Head of caudate nucleus (tissue), 42 donors: ENCODE measurements at regions not wholly inside any gene's neighbourhood (a gene's known extent, or its start where the extent isn't known, plus 50 kb on each side); places are given as distances from the start of the nearest gene placed in this dataset.

ENCODE experiments used
- DNase-seq, 42 donors: peaks; one replicate each; pipeline versions ENCODE4 v3.0.0 to v3.0.0-alpha.2; 2020 to 2021; ENCODE audit warnings: mixed read lengths in 7 of 42
- intact Hi-C: fragments of 100-400 bp; cut with DNase I; formaldehyde crosslinking; loops from one replicate; pipeline ENCODE4 v1.15.0; 2022

- peak in 3 of 42 donors; percentile 6 to 9 (median 6) for DNase-seq
- intact Hi-C loops: no loop called here
Measured at GRCh38 chr22:49588739-49589138, 238.9 kb downstream of the BRD1 start.

GRCh38 chr22:49587987-49588386 is 239.7 kb downstream of the BRD1 start:
- peak in 4 of 42 donors; percentile 1 to 9 (median 8) for DNase-seq
- intact Hi-C loops: no loop called here

- DNase-seq: peak in 4 of 42 donors; percentile 9 to 38 (median 14)
- intact Hi-C loops: no loop called here
Measured at GRCh38 chr22:49587421-49587820, 240.3 kb downstream of the BRD1 start.

DNA sequence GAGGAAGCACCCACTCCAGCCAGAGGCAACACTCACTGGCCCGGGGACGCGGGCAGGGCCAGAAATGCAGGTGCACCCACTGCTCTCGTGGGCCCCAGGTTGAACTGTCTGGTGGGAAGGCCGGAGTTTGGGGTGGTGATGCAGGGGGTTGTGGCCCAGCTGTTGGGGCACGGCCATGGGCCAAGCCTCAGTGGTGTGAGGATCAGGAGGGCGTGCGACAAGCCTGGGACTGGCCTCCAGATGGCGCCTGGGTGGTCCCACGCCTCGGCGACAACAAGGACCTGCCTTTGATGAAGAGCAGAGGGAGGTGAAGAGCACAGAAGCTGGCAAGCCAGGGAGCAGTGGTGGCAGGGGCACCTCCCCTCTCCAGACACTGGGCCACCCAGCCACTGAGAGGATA is 240.8 kb downstream of the BRD1 start:
- DNase-seq: peak in 3 of 42 donors; percentile 6 to 20 (median 12)
- intact Hi-C loops: no loop called here

DNA sequence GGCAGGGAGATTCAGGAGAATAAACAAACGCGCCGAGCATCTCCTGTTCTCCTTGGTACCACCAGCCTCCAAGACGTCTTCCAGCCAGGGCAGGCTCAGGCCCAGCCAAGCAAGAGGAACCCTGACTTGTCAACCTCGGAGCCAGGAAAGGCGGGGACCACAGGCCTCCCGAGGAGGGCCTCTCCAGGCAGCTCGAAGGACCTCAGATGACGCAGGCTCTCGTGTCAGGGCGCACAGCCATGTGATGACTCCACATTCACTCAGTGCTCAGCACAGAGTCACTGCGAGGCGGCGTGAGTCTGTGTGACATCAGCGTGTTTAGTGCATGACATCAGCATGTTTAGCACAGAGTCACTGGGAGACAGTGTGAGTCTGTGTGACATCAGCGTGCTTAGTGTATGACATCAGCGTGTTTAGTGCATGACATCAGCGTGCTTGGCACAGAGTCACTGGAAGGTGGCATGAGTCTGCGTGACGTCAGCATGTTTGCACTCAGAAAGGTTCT is 241.4 kb downstream of the BRD1 start:
- DNase-seq: peak in 2 of 42 donors; percentile 10 to 18
- intact Hi-C loops: no loop called here

DNA sequence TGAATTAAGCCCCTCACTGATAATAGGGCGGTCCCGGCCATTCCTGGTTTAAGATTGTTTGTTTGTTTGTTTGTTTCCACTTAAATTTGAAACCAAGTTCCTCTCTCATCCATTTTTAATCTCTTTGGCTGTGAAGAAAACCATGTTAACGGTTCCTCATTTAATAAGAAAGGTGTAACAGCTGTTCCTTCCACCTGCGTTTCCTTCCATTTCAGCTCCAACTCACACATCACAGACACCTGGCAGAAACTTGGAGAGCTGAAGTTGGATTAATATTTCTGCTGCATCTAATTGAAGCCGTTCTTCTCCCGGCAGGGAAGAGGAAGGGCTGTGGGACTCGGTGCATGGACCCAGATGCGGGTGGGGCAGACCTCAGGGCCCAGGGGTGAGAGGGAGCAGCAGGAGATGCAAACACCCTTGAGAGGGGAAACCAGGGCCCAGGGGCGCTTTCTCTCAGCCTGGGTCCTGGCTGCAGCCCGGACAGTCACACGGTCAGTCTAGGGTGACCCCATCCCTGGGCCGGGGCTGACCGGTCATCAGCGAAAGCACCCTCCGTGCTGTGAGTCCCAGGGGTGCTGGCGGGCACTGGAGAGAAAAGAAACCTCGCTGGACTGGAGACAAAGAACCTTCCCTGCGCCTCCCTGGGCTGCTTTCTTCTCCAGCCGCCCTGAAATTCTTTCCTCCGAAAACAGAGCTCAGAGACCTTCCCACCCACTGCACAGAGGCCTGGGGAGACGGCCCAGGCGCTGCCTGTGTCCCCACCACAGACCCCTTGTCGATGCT is 242.0 kb downstream of the BRD1 start:
- intact Hi-C loops: no loop called here
- peak in 5 of 42 donors; percentile 6 to 20 (median 9) for DNase-seq

DNA sequence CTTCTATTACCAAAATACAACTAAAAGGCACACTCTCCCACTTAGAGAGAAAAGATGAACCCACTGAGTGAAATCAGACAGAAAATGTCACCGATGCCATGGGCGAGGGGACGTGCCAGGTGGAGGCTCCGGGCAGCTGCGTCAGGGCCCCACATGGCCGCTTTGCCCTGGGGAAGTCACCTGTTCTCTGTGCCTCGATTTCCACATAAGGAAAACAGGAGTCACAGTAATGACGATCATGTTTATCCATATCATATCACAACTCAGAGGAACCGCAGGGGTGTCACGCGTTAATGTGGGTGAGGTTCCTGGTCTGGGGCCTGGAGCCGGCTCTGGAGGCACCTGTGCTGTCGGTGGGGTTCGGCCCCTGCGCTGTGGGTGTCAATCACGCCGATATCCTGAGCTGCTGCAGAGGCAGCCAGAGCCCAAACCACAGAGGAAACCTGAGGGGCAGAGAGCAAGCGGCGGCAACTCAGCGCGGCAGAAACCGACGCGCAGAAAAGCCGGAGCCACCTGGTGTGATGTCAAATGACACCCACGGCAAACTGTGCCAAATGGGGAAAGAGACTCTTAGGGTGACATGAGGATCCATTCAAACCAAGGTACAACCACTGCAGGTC is 243.7 kb downstream of the BRD1 start:
- intact Hi-C loops: no loop called here
- DNase-seq: peak in 1 of 42 donors; percentile 13

DNA sequence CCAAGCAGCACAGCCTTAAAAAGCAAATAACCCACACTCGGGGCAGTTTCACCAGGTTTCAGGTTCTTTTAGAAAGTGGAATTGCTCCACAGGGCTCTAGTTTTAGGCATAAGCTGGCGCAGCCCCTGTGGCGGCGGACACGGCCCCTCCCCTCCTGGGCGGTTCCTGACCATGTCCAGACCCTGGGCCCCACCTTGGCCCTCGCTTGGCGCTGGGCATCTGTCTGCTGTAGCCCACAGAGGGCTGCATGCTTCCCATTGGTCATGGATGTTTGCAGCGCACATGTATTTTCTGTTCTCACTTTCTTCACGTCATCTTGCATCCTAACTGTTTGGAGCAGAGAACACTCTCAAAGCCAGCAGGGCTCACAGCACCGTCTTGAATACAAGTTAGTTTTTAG is 244.3 kb downstream of the BRD1 start:
- intact Hi-C loops: no loop called here
- peak in 2 of 42 donors; percentile 10 to 12 for DNase-seq

DNA sequence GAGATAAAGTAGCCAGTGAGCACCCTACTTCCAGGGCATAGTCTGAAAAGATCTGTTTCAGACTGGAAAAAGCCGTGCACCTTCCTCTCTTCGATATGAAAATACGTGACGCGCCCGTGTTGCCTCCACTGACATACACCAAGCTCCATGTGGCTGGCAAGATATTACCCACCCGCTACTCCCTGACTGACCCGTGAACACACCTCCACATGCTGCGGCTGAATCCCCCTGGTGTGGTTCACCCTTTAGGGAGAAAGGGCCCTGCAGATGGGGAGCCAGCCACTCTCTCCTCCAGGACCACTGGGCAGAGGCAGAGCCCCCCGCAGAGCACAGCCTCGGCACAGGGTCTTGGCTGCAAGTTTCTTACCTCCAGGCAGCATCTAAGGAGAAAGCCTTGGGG is 245.0 kb downstream of the BRD1 start:
- intact Hi-C loops: no loop called here
- DNase-seq: peak in 2 of 42 donors; percentile 8 to 13

DNA sequence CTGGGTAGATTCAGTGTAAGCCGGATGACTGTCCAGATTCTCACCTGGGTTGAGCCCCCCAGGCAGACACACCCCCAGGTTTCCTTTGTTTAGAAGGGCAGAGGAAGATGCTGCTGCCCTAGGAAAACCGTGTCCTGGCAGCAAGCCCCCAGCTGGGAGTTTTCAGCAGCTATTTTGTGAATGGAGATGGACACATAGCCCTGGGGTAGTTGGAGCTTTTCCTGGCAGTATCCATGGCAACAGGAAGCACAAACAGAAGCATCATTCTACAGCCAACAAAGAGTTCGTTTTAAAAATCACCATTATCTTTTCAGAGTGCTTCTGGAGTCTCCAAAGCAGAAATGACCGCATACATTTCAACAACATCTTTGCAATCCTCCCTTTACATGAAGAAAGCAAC is 245.5 kb downstream of the BRD1 start:
- peak; percentile 23 to 88 (median 69) for DNase-seq
- intact Hi-C loops: no loop called here

- no peak for DNase-seq
- intact Hi-C loops: no loop called here
Measured at GRCh38 chr22:49580024-49580423, 247.6 kb downstream of the BRD1 start.

DNA sequence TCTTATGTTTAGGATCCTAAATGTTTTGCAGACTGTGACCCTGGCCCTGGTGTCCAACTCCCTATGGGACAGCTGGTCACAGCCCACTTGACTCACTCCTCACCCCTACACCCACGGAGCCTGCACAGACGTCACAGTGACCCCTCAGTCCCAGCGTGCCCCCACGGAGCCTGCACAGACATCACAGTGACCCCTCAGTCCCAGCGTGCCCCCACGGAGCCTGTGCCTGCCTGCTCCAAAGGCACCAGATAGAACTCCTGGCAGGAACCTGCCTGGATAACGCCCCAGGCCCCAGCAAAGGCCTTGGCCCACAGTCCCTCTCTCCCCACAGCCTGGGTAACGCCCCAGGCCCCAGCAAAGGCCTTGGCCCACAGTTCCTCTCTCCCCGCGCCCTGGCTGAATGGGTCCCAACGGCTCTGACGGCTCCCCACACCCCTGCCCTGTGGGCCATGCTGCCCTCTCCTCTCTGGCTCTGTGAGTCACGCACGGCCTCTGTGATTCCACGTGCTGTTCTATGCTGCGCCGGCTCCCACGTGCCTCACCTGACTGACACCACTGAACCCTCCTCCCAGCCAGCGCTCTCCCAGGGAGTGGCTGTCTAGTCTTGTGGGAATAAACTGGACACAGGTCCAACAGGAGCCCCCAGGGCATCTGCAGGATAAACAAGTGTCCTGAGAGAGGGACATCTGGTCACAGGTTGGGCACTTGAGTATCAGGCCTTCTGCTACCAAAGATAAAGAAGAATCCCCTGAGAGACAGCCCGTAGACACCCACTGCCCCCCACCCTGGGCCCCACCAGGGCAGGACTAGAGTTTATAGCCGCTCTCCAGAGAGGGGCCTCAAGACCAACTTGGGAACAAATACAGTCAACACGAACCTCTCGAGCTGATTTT is 250.3 kb downstream of the BRD1 start:
- peak in 10 of 42 donors; percentile 4 to 33 (median 11) for DNase-seq
- intact Hi-C loops: no loop called here

GRCh38 chr22:49576241-49577141 is 251.2 kb downstream of the BRD1 start:
- peak in 8 of 42 donors; percentile 4 to 29 (median 8) for DNase-seq
- intact Hi-C loops: no loop called here

DNA sequence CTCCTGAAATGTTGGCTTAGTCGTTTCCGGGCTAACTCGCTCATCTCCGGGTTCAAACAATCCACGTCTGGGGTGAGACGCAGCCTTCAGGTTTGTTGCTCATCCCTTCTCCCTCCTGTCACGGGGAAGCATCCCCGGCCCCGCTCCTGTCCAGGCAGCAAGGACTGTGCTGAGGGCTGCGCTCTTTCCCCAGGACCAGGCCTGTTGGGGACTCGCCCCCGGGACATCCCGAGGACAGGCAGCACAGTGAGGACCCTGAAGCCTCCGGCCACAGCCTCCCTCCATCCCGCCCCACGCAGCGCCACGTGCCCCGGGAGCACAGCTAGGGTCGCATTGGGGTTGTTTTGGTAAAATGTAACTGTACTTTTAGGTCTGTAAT is 252.0 kb downstream of the BRD1 start:
- DNase-seq: peak in 6 of 42 donors; percentile 4 to 14 (median 10)
- intact Hi-C loops: no loop called here

- intact Hi-C loops: no loop called here
- peak in 7 of 42 donors; percentile 5 to 35 (median 10) for DNase-seq
Measured at GRCh38 chr22:49574881-49575702, 252.6 kb downstream of the BRD1 start.

DNA sequence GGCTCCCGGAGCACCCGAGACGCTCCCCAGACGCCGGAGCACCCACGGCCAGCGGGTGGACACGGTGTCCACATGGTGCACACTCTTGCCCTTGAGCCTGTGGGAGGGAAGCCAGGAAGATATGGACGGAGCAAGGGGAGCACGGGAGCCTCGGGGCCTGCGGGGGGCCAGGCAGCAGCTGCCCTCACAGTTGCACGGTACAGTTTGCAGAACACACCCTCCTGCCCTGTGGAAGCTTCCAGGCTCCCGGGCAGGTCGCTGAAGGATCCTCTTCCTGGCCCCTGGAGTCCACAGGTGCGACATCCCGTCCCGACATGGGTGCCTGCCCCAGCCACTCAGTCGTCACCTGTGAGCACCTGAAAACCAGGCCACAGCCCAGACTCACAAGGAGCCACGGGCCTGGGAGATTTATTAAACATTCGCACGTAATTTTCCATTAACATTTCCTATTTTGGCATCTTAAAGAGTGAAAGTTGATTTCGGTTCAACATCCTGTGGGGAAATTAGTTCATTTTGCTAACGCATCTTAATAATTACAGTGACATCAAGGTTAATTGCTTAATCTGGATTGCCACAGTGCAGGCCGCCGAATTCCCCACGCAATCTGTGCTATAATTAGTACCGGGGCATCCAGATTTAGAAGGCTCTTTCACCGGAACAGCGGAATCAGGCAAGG is 253.3 kb downstream of the BRD1 start:
- peak in 9 of 42 donors; percentile 3 to 33 (median 9) for DNase-seq
- intact Hi-C loops: no loop called here
